ENCODE measurements at regions not wholly inside any gene's neighbourhood (a gene's known extent, or its start where the extent isn't known, plus 50 kb on each side); places are given as distances from the start of the nearest gene placed in this dataset.
"Not testable (repeated sequence)": the region's sequence is repeated elsewhere in the genome, so short reads cannot be mapped to it uniquely, and the experiment has no call there.

GRCh38 chr2:131686164-131686893, 158.6 kb downstream of the CCDC74A start:
- H2BK15ac ChIP-seq (ENCODE audit: low read length); H3K4ac ChIP-seq (replicated peaks; ENCODE audit: insufficient read length, low read depth, low read length); H3K4me2 ChIP-seq (ENCODE audit: insufficient read depth in 1 of 2, low read depth in 2 of 2, low read length in 2 of 2); H3K23ac ChIP-seq (ENCODE audit: insufficient read length); H4K8ac ChIP-seq (ENCODE audit: extremely low read depth, insufficient read depth, low read length); CTCF ChIA-PET (ENCODE audit: partially characterized antibody); H2BK20ac ChIP-seq (ENCODE audit: low read length); H2BK12ac ChIP-seq (ENCODE audit: low read depth, low read length); H3K9ac ChIP-seq (replicated peaks in 1 of 4; ENCODE audit: extremely low read depth in 1 of 4, low read depth in 3 of 4, low read length in 3 of 4); H3K4me1 ChIP-seq (replicated peaks in 1 of 4; ENCODE audit: control insufficient read depth in 3 of 4, insufficient read depth in 4 of 4, low read length in 3 of 4); H4K5ac ChIP-seq (ENCODE audit: insufficient read length, low read depth, low read length); FAIRE-seq; H3K79me1 ChIP-seq (ENCODE audit: low read depth, low read length); H2BK5ac ChIP-seq (ENCODE audit: low read depth, low read length); H3K23me2 ChIP-seq (ENCODE audit: low read depth, low read length); H4K91ac ChIP-seq (replicated peaks; ENCODE audit: insufficient read length, low read length); H3K27me3 ChIP-seq (replicated peaks in 1 of 4; ENCODE audit: control insufficient read depth in 3 of 4, extremely low read depth in 1 of 4, insufficient read depth in 3 of 4, low read length in 3 of 4); POLR2A ChIA-PET (ENCODE audit: partially characterized antibody); H2AFZ ChIP-seq (ENCODE audit: low read length); H3K56ac ChIP-seq (replicated peaks; ENCODE audit: insufficient read length, low read depth, low read length); H3K4me3 ChIP-seq (ENCODE audit: extremely low read depth in 1 of 4, insufficient read depth in 2 of 4, low read depth in 3 of 4, low read length in 4 of 4); H3K27ac ChIP-seq (ENCODE audit: low read depth, low read length); H4K20me1 ChIP-seq (replicated peaks in 1 of 2; ENCODE audit: control insufficient read depth in 1 of 2, insufficient read depth in 2 of 2, low read length in 2 of 2); H2BK120ac ChIP-seq (replicated peaks; ENCODE audit: low read depth, low read length); H2AK5ac ChIP-seq (ENCODE audit: low read depth, low read length); H3K14ac ChIP-seq (ENCODE audit: insufficient read length); H3K18ac ChIP-seq (ENCODE audit: extremely low read depth, low read length); H3K79me2 ChIP-seq (ENCODE audit: control insufficient read depth in 1 of 2, insufficient read depth in 2 of 2, low read length in 2 of 2); DNase-seq (ENCODE audit: low read depth in 1 of 2, low spot score in 2 of 2): not testable (repeated sequence)
- 80% methylated on average over 6 of the region's 6 CpGs; no CpG with 5 or more reads in 1 of the 2 experiments for WGBS, 2 experiments (ENCODE audit: extremely low coverage in 1 of 2, insufficient coverage in 1 of 2, insufficient read length in 1 of 2, insufficient replicate concordance in 2 of 2, low coverage in 1 of 2, low lambda C conversion rate in 2 of 2, missing lambda C conversion rate in 1 of 2)
- Histone ChIP-seq H3K9me3 (ENCODE audit: insufficient read depth in 2 of 2, low read depth in 1 of 2, low read length in 1 of 2) (peaks cover 13 to 14% of the 10 kb centered on the region in 2 experiments; a peak in 3 of 4 replicates), H3K36me3 (ENCODE audit: control insufficient read depth in 2 of 4, insufficient read depth in 4 of 4, low read length in 3 of 4) (peaks cover 0 to 11% (median 5%) of the 10 kb centered on the region in 4 experiments; a peak in 5 of 8 replicates)

- H2AFZ ChIP-seq (ENCODE audit: low read length); H3K9ac ChIP-seq (replicated peaks in 1 of 4; ENCODE audit: extremely low read depth in 1 of 4, low read depth in 3 of 4, low read length in 3 of 4); H3K27ac ChIP-seq (ENCODE audit: low read depth, low read length); CTCF ChIA-PET (ENCODE audit: partially characterized antibody); H3K4ac ChIP-seq (replicated peaks; ENCODE audit: insufficient read length, low read depth, low read length); H2BK12ac ChIP-seq (ENCODE audit: low read depth, low read length); H3K23ac ChIP-seq (ENCODE audit: insufficient read length); H3K27me3 ChIP-seq (replicated peaks in 1 of 4; ENCODE audit: control insufficient read depth in 3 of 4, extremely low read depth in 1 of 4, insufficient read depth in 3 of 4, low read length in 3 of 4); POLR2A ChIA-PET (ENCODE audit: partially characterized antibody); H2BK15ac ChIP-seq (ENCODE audit: low read length); H3K23me2 ChIP-seq (ENCODE audit: low read depth, low read length); H3K79me2 ChIP-seq (ENCODE audit: control insufficient read depth in 1 of 2, insufficient read depth in 2 of 2, low read length in 2 of 2); H2AK5ac ChIP-seq (ENCODE audit: low read depth, low read length); H3K18ac ChIP-seq (ENCODE audit: extremely low read depth, low read length); H2BK5ac ChIP-seq (ENCODE audit: low read depth, low read length); H3K4me1 ChIP-seq (replicated peaks in 1 of 4; ENCODE audit: control insufficient read depth in 3 of 4, insufficient read depth in 4 of 4, low read length in 3 of 4); H4K20me1 ChIP-seq (replicated peaks in 1 of 2; ENCODE audit: control insufficient read depth in 1 of 2, insufficient read depth in 2 of 2, low read length in 2 of 2); H3K56ac ChIP-seq (replicated peaks; ENCODE audit: insufficient read length, low read depth, low read length); H4K91ac ChIP-seq (replicated peaks; ENCODE audit: insufficient read length, low read length); H4K8ac ChIP-seq (ENCODE audit: extremely low read depth, insufficient read depth, low read length); FAIRE-seq; H2BK20ac ChIP-seq (ENCODE audit: low read length); H3K4me3 ChIP-seq (ENCODE audit: extremely low read depth in 1 of 4, insufficient read depth in 2 of 4, low read depth in 3 of 4, low read length in 4 of 4); H4K5ac ChIP-seq (ENCODE audit: insufficient read length, low read depth, low read length); DNase-seq (ENCODE audit: low read depth in 1 of 2, low spot score in 2 of 2); H2BK120ac ChIP-seq (replicated peaks; ENCODE audit: low read depth, low read length); H3K79me1 ChIP-seq (ENCODE audit: low read depth, low read length); H3K4me2 ChIP-seq (ENCODE audit: insufficient read depth in 1 of 2, low read depth in 2 of 2, low read length in 2 of 2); H3K14ac ChIP-seq (ENCODE audit: insufficient read length): not testable (repeated sequence)
- Histone ChIP-seq H3K36me3 (ENCODE audit: control insufficient read depth in 2 of 4, insufficient read depth in 4 of 4, low read length in 3 of 4) (peaks cover 0 to 11% (median 5%) of the 10 kb centered on the region in 4 experiments; a peak in 5 of 8 replicates), H3K9me3 (ENCODE audit: insufficient read depth in 2 of 2, low read depth in 1 of 2, low read length in 1 of 2) (peaks cover 14 to 20% of the 10 kb centered on the region in 2 experiments; a peak in 3 of 4 replicates)
Observed at GRCh38 chr2:131686894-131687238, 159.2 kb downstream of the CCDC74A start.
